ENCODE measurements at regions not wholly inside any gene's neighbourhood (a gene's known extent, or its start where the extent isn't known, plus 50 kb on each side); places are given as distances from the start of the nearest gene placed in this dataset.

- Histone ChIP-seq H3K79me2 (ENCODE audit: low read length) (no peaks in the 10 kb centered on the region), H3K4me1 (ENCODE audit: low read length) (no peaks in the 10 kb centered on the region), H4K20me1 (ENCODE audit: insufficient read depth, low read length) (no peaks in the 10 kb centered on the region), H3K9me3 (ENCODE audit: insufficient read depth, low read length) (no peaks in the 10 kb centered on the region), H3K36me3 (replicated peaks; ENCODE audit: low read depth, low read length) (no peaks in the 10 kb centered on the region), H2AFZ (ENCODE audit: low read depth, low read length) (no peak overlapping the region), H3K4me2 (ENCODE audit: low read length) (no peak overlapping the region), H3K27ac (ENCODE audit: low read length) (no peak overlapping the region), H3K9ac (ENCODE audit: low read length) (no peak overlapping the region), H3K27me3 (ENCODE audit: low read depth, low read length) (peaks cover 7% of the 10 kb centered on the region; the same call in 1 of the 2 replicates), H3K4me3 (ENCODE audit: low read length) (no peak overlapping the region)
- TF ChIP-seq EZH2phosphoT487 (IDR thresholded peaks at IDR 0.05; ENCODE audit: low read depth) (no peak), CTCF (IDR thresholded peaks at IDR 0.05; ENCODE audit: low read depth, low read length) (no peak)
Observed at GRCh38 chr2:128695646-128696220, 377.1 kb upstream of the HS6ST1 start.

GRCh38 chr2:128696421-128696820 is 377.8 kb upstream of the HS6ST1 start:
- Histone ChIP-seq H3K9me3 (ENCODE audit: insufficient read depth, low read length) (no peaks in the 10 kb centered on the region), H4K20me1 (ENCODE audit: insufficient read depth, low read length) (no peaks in the 10 kb centered on the region), H3K27ac (ENCODE audit: low read length) (no peak overlapping the region), H2AFZ (ENCODE audit: low read depth, low read length) (no peak overlapping the region), H3K27me3 (ENCODE audit: low read depth, low read length) (peaks cover 7% of the 10 kb centered on the region; the same call in 1 of the 2 replicates), H3K36me3 (replicated peaks; ENCODE audit: low read depth, low read length) (no peaks in the 10 kb centered on the region), H3K79me2 (ENCODE audit: low read length) (no peaks in the 10 kb centered on the region), H3K4me2 (ENCODE audit: low read length) (no peak overlapping the region), H3K9ac (ENCODE audit: low read length) (no peak overlapping the region), H3K4me1 (ENCODE audit: low read length) (no peaks in the 10 kb centered on the region), H3K4me3 (ENCODE audit: low read length) (no peak overlapping the region)
- TF ChIP-seq CTCF (IDR thresholded peaks at IDR 0.05; ENCODE audit: low read depth, low read length) (no peak), EZH2phosphoT487 (IDR thresholded peaks at IDR 0.05; ENCODE audit: low read depth) (no peak)

- no peak overlapping the region for H3K27ac ChIP-seq (ENCODE audit: low read length)
- H3K4me2 ChIP-seq (ENCODE audit: low read length) = no peak overlapping the region
- H3K79me2 ChIP-seq (ENCODE audit: low read length) = no peaks in the 10 kb centered on the region
- H3K4me1 ChIP-seq (ENCODE audit: low read length) = no peaks in the 10 kb centered on the region
- H3K9me3 ChIP-seq (ENCODE audit: insufficient read depth, low read length) = no peaks in the 10 kb centered on the region
- H2AFZ ChIP-seq (ENCODE audit: low read depth, low read length) = no peak overlapping the region
- H3K27me3 ChIP-seq (ENCODE audit: low read depth, low read length) = no peaks in the 10 kb centered on the region
- H3K4me3 ChIP-seq (ENCODE audit: low read length) = no peak overlapping the region
- H3K36me3 ChIP-seq (replicated peaks; ENCODE audit: low read depth, low read length) = no peaks in the 10 kb centered on the region
- H4K20me1 ChIP-seq (ENCODE audit: insufficient read depth, low read length) = no peaks in the 10 kb centered on the region
- TF ChIP-seq CTCF (IDR thresholded peaks at IDR 0.05; ENCODE audit: low read depth, low read length) = no peak
- TF ChIP-seq EZH2phosphoT487 (IDR thresholded peaks at IDR 0.05; ENCODE audit: low read depth) = no peak
- no peak overlapping the region for H3K9ac ChIP-seq (ENCODE audit: low read length)
Observed at GRCh38 chr2:128701418-128701817, 382.8 kb upstream of the HS6ST1 start.

GRCh38 chr2:128702616-128703015 is 383.9 kb upstream of the HS6ST1 start:
- H3K9me3 ChIP-seq (ENCODE audit: insufficient read depth, low read length) = no peaks in the 10 kb centered on the region
- H3K36me3 ChIP-seq (replicated peaks; ENCODE audit: low read depth, low read length) = no peaks in the 10 kb centered on the region
- H3K79me2 ChIP-seq (ENCODE audit: low read length) = no peaks in the 10 kb centered on the region
- no peak overlapping the region for H2AFZ ChIP-seq (ENCODE audit: low read depth, low read length)
- H3K4me2 ChIP-seq (ENCODE audit: low read length) = no peak overlapping the region
- no peak overlapping the region for H3K4me3 ChIP-seq (ENCODE audit: low read length)
- H3K9ac ChIP-seq (ENCODE audit: low read length) = no peak overlapping the region
- TF ChIP-seq CTCF (IDR thresholded peaks at IDR 0.05; ENCODE audit: low read depth, low read length) (no peak), EZH2phosphoT487 (IDR thresholded peaks at IDR 0.05; ENCODE audit: low read depth) (no peak)
- no peaks in the 10 kb centered on the region for H4K20me1 ChIP-seq (ENCODE audit: insufficient read depth, low read length)
- H3K27me3 ChIP-seq (ENCODE audit: low read depth, low read length) = no peaks in the 10 kb centered on the region
- H3K4me1 ChIP-seq (ENCODE audit: low read length) = no peaks in the 10 kb centered on the region
- H3K27ac ChIP-seq (ENCODE audit: low read length) = no peak overlapping the region
